Adrenal gland (tissue), 5 donors: ENCODE measurements at regions not wholly inside any gene's neighbourhood (a gene's known extent, or its start where the extent isn't known, plus 50 kb on each side); places are given as distances from the start of the nearest gene placed in this dataset.

Experiments used
- CTCF ChIP-seq, 6 experiments: fragments of 450-650 bp in 4 of 6; fragments of 200-600 bp in 2 of 6; sonication (generic) in 1 of 6; IDR thresholded peaks; 1 replicate in 5 of 6; 2 replicates in 1 of 6; pipeline versions ENCODE4 v1.5.1 to v1.8.0; 2016 to 2021; ENCODE audit warnings: antibody characterized with exemption in 6 of 6, mild to moderate bottlenecking in 2 of 6, moderate library complexity in 1 of 6
- POLR2A ChIP-seq, 2 donors: fragments of 450-650 bp; IDR thresholded peaks; one replicate each; pipeline ENCODE4 v1.6.1; 2017; ENCODE audit warnings: antibody characterized with exemption in 2 of 2, mild to moderate bottlenecking in 2 of 2, moderate library complexity in 1 of 2
- donor health status: DM: no; HTN: no; CAD: no.

GRCh38 chr13:110819203-110820014, 95.5 kb downstream of the ANKRD10 start:
- peak; percentile 92 to 99 (median 96) for TF ChIP-seq CTCF (IDR thresholded peaks at IDR 0.05)
- TF ChIP-seq POLR2A (IDR thresholded peaks at IDR 0.05) = no peak
